ENCODE measurements at regions not wholly inside any gene's neighbourhood (a gene's known extent, or its start where the extent isn't known, plus 50 kb on each side); places are given as distances from the start of the nearest gene placed in this dataset.

GRCh38 chr13:67341406-67341805 is 111.3 kb upstream of the PCDH9 start:
- H4K20me1 ChIP-seq (ENCODE audit: low read depth, low read length): no peaks in the 10 kb centered on the region
- no peak overlapping the region for H3K27ac ChIP-seq (ENCODE audit: low read depth, low read length)
- no peak overlapping the region for H3K9ac ChIP-seq (ENCODE audit: low read length)
- H3F3A ChIP-seq (ENCODE audit: insufficient read depth): no peaks in the 10 kb centered on the region
- no peak overlapping the region for H3K4me3 ChIP-seq (ENCODE audit: insufficient read depth, low read length, poor library complexity, severe bottlenecking)
- no peak overlapping the region for H2AFZ ChIP-seq (ENCODE audit: low read depth, low read length, severe bottlenecking)
- H3K4me2 ChIP-seq (ENCODE audit: low read depth, low read length, poor library complexity, severe bottlenecking): no peak overlapping the region
- no peaks in the 10 kb centered on the region for H3K9me2 ChIP-seq (replicated peaks; ENCODE audit: insufficient read depth, low read length)
- TF ChIP-seq EZH2phosphoT487 (conservative IDR thresholded peaks at IDR 0.05; ENCODE audit: low read length): no peak
- no peak for TF ChIP-seq CTCF (IDR thresholded peaks at IDR 0.05; ENCODE audit: insufficient read depth, low read length, poor library complexity, severe bottlenecking)
- no peaks in the 10 kb centered on the region for H3K9me3 ChIP-seq (ENCODE audit: insufficient read depth, low read length)
- no peaks in the 10 kb centered on the region for H3K79me2 ChIP-seq (ENCODE audit: insufficient read depth, low read length)
- no peaks in the 10 kb centered on the region for H3K36me3 ChIP-seq (ENCODE audit: low read length)
- no peaks in the 10 kb centered on the region for H3K27me3 ChIP-seq (ENCODE audit: low read length)

DNA sequence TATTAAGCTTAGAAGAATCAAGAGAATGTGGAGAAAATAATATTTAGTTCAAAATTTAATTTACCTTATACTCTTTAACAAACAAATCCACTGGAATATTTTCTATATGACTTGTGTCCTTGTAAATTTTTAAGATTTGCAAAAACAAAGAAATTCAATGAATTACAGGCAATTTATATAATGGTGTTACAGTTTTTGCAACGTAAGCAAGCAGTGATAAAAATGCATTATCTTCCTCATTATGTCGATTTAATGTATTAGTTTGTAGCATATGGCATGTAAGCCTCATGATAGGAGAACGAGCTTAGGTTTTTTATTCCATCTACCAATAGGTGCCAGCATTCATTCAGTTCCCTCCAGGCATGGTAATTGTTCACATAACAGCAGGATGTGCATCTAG is 100.0 kb upstream of the PCDH9 start:
- no peak overlapping the region for H3K27ac ChIP-seq (ENCODE audit: low read depth, low read length)
- no peaks in the 10 kb centered on the region for H3K9me2 ChIP-seq (replicated peaks; ENCODE audit: insufficient read depth, low read length)
- no peak overlapping the region for H3K4me2 ChIP-seq (ENCODE audit: low read depth, low read length, poor library complexity, severe bottlenecking)
- H3K36me3 ChIP-seq (ENCODE audit: low read length): no peaks in the 10 kb centered on the region
- TF ChIP-seq EZH2phosphoT487 (conservative IDR thresholded peaks at IDR 0.05; ENCODE audit: low read length) (no peak), CTCF (IDR thresholded peaks at IDR 0.05; ENCODE audit: insufficient read depth, low read length, poor library complexity, severe bottlenecking) (no peak)
- no peaks in the 10 kb centered on the region for H4K20me1 ChIP-seq (ENCODE audit: low read depth, low read length)
- no peak overlapping the region for H3K4me3 ChIP-seq (ENCODE audit: insufficient read depth, low read length, poor library complexity, severe bottlenecking)
- H2AFZ ChIP-seq (ENCODE audit: low read depth, low read length, severe bottlenecking): no peak overlapping the region
- no peaks in the 10 kb centered on the region for H3K9me3 ChIP-seq (ENCODE audit: insufficient read depth, low read length)
- no peaks in the 10 kb centered on the region for H3K27me3 ChIP-seq (ENCODE audit: low read length)
- no peak overlapping the region for H3K9ac ChIP-seq (ENCODE audit: low read length)
- no peaks in the 10 kb centered on the region for H3F3A ChIP-seq (ENCODE audit: insufficient read depth)
- no peaks in the 10 kb centered on the region for H3K79me2 ChIP-seq (ENCODE audit: insufficient read depth, low read length)

DNA sequence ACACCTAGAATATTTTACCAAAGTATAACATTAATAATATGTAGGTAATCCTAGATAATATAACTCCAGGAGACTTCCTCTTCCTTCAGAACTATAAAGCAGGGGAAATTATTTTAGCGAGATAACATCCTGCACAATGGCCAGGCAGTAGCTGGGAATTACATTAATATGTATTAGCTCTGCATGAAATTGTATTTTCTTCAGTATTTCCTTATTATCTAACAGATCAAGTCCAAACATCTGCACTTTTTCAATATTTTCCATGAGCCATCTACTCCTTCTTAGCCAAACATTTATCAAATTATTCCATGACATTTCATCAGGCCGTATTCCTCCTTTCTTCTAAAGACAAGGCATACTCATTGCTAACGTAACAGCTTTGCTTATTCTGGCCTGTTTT is 98.8 kb upstream of the PCDH9 start:
- Histone ChIP-seq H3K9me3 (ENCODE audit: insufficient read depth, low read length) (no peaks in the 10 kb centered on the region), H3K4me3 (ENCODE audit: insufficient read depth, low read length, poor library complexity, severe bottlenecking) (no peak overlapping the region), H3K9ac (ENCODE audit: low read length) (no peak overlapping the region), H4K20me1 (ENCODE audit: low read depth, low read length) (no peaks in the 10 kb centered on the region), H3K4me2 (ENCODE audit: low read depth, low read length, poor library complexity, severe bottlenecking) (no peak overlapping the region), H3K36me3 (ENCODE audit: low read length) (no peaks in the 10 kb centered on the region), H3K79me2 (ENCODE audit: insufficient read depth, low read length) (no peaks in the 10 kb centered on the region), H2AFZ (ENCODE audit: low read depth, low read length, severe bottlenecking) (no peak overlapping the region), H3F3A (ENCODE audit: insufficient read depth) (no peaks in the 10 kb centered on the region), H3K9me2 (replicated peaks; ENCODE audit: insufficient read depth, low read length) (no peaks in the 10 kb centered on the region), H3K27ac (ENCODE audit: low read depth, low read length) (no peak overlapping the region), H3K27me3 (ENCODE audit: low read length) (no peaks in the 10 kb centered on the region)
- TF ChIP-seq EZH2phosphoT487 (conservative IDR thresholded peaks at IDR 0.05; ENCODE audit: low read length) (no peak), CTCF (IDR thresholded peaks at IDR 0.05; ENCODE audit: insufficient read depth, low read length, poor library complexity, severe bottlenecking) (no peak)
